ENCODE measurements at regions not wholly inside any gene's neighbourhood (a gene's known extent, or its start where the extent isn't known, plus 50 kb on each side); places are given as distances from the start of the nearest gene placed in this dataset.

- 85 to 86% methylated on average over 6 of the region's 6 CpGs for WGBS, 2 donors
- Histone ChIP-seq H3K27me3 (ENCODE audit: control insufficient read depth in 1 of 2, insufficient read depth in 2 of 2, low read length in 2 of 2) (no peaks in the 10 kb centered on the region), H3K9me3 (ENCODE audit: control insufficient read depth in 2 of 2, insufficient read depth in 1 of 2, low read depth in 1 of 2, low read length in 1 of 2) (no peaks in the 10 kb centered on the region), H3K36me3 (ENCODE audit: control insufficient read depth in 2 of 2, insufficient read depth in 2 of 2, low read length in 1 of 2) (no peaks in the 10 kb centered on the region), H3K4me3 (ENCODE audit: low read depth in 1 of 2, low read length in 2 of 2) (no peak overlapping the region), H3K4me1 (ENCODE audit: control insufficient read depth in 2 of 2, insufficient read depth in 2 of 2, low read length in 1 of 2) (no peaks in the 10 kb centered on the region), H3K27ac (ENCODE audit: low read depth in 2 of 2, low read length in 1 of 2) (no peak overlapping the region)
Measured at GRCh38 chr12:89991807-89992590, 283.4 kb upstream of the ATP2B1 start.

GRCh38 chr12:89988188-89988915 lies 279.7 kb upstream of the ATP2B1 start:
- H3K27ac ChIP-seq (ENCODE audit: low read depth in 2 of 2, low read length in 1 of 2) = no peak overlapping the region
- WGBS, 2 donors = 52 to 58% methylated on average over 5 of the region's 5 CpGs
- no peaks in the 10 kb centered on the region for H3K27me3 ChIP-seq (ENCODE audit: control insufficient read depth in 1 of 2, insufficient read depth in 2 of 2, low read length in 2 of 2)
- no peaks in the 10 kb centered on the region for H3K36me3 ChIP-seq (ENCODE audit: control insufficient read depth in 2 of 2, insufficient read depth in 2 of 2, low read length in 1 of 2)
- peaks cover 0 to 2% of the 10 kb centered on the region in 2 donors for H3K4me1 ChIP-seq (ENCODE audit: control insufficient read depth in 2 of 2, insufficient read depth in 2 of 2, low read length in 1 of 2)
- H3K9me3 ChIP-seq (ENCODE audit: control insufficient read depth in 2 of 2, insufficient read depth in 1 of 2, low read depth in 1 of 2, low read length in 1 of 2) = no peaks in the 10 kb centered on the region
- no peak overlapping the region for H3K4me3 ChIP-seq (ENCODE audit: low read depth in 1 of 2, low read length in 2 of 2)

GRCh38 chr12:89985935-89986334 lies 277.3 kb upstream of the ATP2B1 start:
- WGBS, 2 donors = 93 to 98% methylated on average over 1 of the region's 1 CpG
- Histone ChIP-seq H3K27ac (ENCODE audit: low read depth in 2 of 2, low read length in 1 of 2) (no peak overlapping the region), H3K9me3 (ENCODE audit: control insufficient read depth in 2 of 2, insufficient read depth in 1 of 2, low read depth in 1 of 2, low read length in 1 of 2) (no peaks in the 10 kb centered on the region), H3K4me3 (ENCODE audit: low read depth in 1 of 2, low read length in 2 of 2) (no peak overlapping the region), H3K27me3 (ENCODE audit: control insufficient read depth in 1 of 2, insufficient read depth in 2 of 2, low read length in 2 of 2) (no peaks in the 10 kb centered on the region), H3K36me3 (ENCODE audit: control insufficient read depth in 2 of 2, insufficient read depth in 2 of 2, low read length in 1 of 2) (no peaks in the 10 kb centered on the region), H3K4me1 (ENCODE audit: control insufficient read depth in 2 of 2, insufficient read depth in 2 of 2, low read length in 1 of 2) (peaks cover 0 to 2% of the 10 kb centered on the region in 2 donors)

GRCh38 chr12:89984846-89985245 lies 276.2 kb upstream of the ATP2B1 start:
- 93 to 96% methylated on average over 8 of the region's 8 CpGs for WGBS, 2 donors
- no peak overlapping the region for H3K27ac ChIP-seq (ENCODE audit: low read depth in 2 of 2, low read length in 1 of 2)
- no peaks in the 10 kb centered on the region for H3K9me3 ChIP-seq (ENCODE audit: control insufficient read depth in 2 of 2, insufficient read depth in 1 of 2, low read depth in 1 of 2, low read length in 1 of 2)
- H3K4me3 ChIP-seq (ENCODE audit: low read depth in 1 of 2, low read length in 2 of 2) = no peak overlapping the region
- no peaks in the 10 kb centered on the region for H3K27me3 ChIP-seq (ENCODE audit: control insufficient read depth in 1 of 2, insufficient read depth in 2 of 2, low read length in 2 of 2)
- no peaks in the 10 kb centered on the region for H3K36me3 ChIP-seq (ENCODE audit: control insufficient read depth in 2 of 2, insufficient read depth in 2 of 2, low read length in 1 of 2)
- H3K4me1 ChIP-seq (ENCODE audit: control insufficient read depth in 2 of 2, insufficient read depth in 2 of 2, low read length in 1 of 2) = peaks cover 0 to 2% of the 10 kb centered on the region in 2 donors

GRCh38 chr12:89983622-89984021 lies 275.0 kb upstream of the ATP2B1 start:
- 97 to 100% methylated on average over 1 of the region's 1 CpG for WGBS, 2 donors
- H3K4me1 ChIP-seq (ENCODE audit: control insufficient read depth in 2 of 2, insufficient read depth in 2 of 2, low read length in 1 of 2) = peaks cover 0 to 2% of the 10 kb centered on the region in 2 donors

GRCh38 chr12:89980236-89980635 lies 271.6 kb upstream of the ATP2B1 start:
- H3K36me3 ChIP-seq (ENCODE audit: control insufficient read depth in 2 of 2, insufficient read depth in 2 of 2, low read length in 1 of 2) = no peaks in the 10 kb centered on the region
- no peak overlapping the region for H3K4me3 ChIP-seq (ENCODE audit: low read depth in 1 of 2, low read length in 2 of 2)
- H3K27me3 ChIP-seq (ENCODE audit: control insufficient read depth in 1 of 2, insufficient read depth in 2 of 2, low read length in 2 of 2) = no peaks in the 10 kb centered on the region
- no peaks in the 10 kb centered on the region for H3K9me3 ChIP-seq (ENCODE audit: control insufficient read depth in 2 of 2, insufficient read depth in 1 of 2, low read depth in 1 of 2, low read length in 1 of 2)
- 84 to 89% methylated on average over 3 of the region's 3 CpGs for WGBS, 2 donors
- peaks cover 0 to 2% of the 10 kb centered on the region in 2 donors for H3K4me1 ChIP-seq (ENCODE audit: control insufficient read depth in 2 of 2, insufficient read depth in 2 of 2, low read length in 1 of 2)
- no peak overlapping the region for H3K27ac ChIP-seq (ENCODE audit: low read depth in 2 of 2, low read length in 1 of 2)

More at GRCh38 chr12:89983622-89984021, 275.0 kb upstream of the ATP2B1 start:
- Histone ChIP-seq H3K9me3 (ENCODE audit: control insufficient read depth in 2 of 2, insufficient read depth in 1 of 2, low read depth in 1 of 2, low read length in 1 of 2) (no peaks in the 10 kb centered on the region), H3K4me3 (ENCODE audit: low read depth in 1 of 2, low read length in 2 of 2) (no peak overlapping the region), H3K27ac (ENCODE audit: low read depth in 2 of 2, low read length in 1 of 2) (no peak overlapping the region), H3K27me3 (ENCODE audit: control insufficient read depth in 1 of 2, insufficient read depth in 2 of 2, low read length in 2 of 2) (no peaks in the 10 kb centered on the region), H3K36me3 (ENCODE audit: control insufficient read depth in 2 of 2, insufficient read depth in 2 of 2, low read length in 1 of 2) (no peaks in the 10 kb centered on the region)

- Histone ChIP-seq H3K36me3 (ENCODE audit: control insufficient read depth in 2 of 2, insufficient read depth in 2 of 2, low read length in 1 of 2) (no peaks in the 10 kb centered on the region), H3K27me3 (ENCODE audit: control insufficient read depth in 1 of 2, insufficient read depth in 2 of 2, low read length in 2 of 2) (no peaks in the 10 kb centered on the region), H3K27ac (ENCODE audit: low read depth in 2 of 2, low read length in 1 of 2) (no peak overlapping the region), H3K4me1 (ENCODE audit: control insufficient read depth in 2 of 2, insufficient read depth in 2 of 2, low read length in 1 of 2) (no peaks in the 10 kb centered on the region), H3K4me3 (ENCODE audit: low read depth in 1 of 2, low read length in 2 of 2) (no peak overlapping the region), H3K9me3 (ENCODE audit: control insufficient read depth in 2 of 2, insufficient read depth in 1 of 2, low read depth in 1 of 2, low read length in 1 of 2) (no peaks in the 10 kb centered on the region)
- WGBS, 2 donors = 52 to 68% methylated on average over 10 of the region's 10 CpGs
Measured at GRCh38 chr12:89977405-89978085, 268.9 kb upstream of the ATP2B1 start.

GRCh38 chr12:89976866-89977265 lies 268.2 kb upstream of the ATP2B1 start:
- Histone ChIP-seq H3K27me3 (ENCODE audit: control insufficient read depth in 1 of 2, insufficient read depth in 2 of 2, low read length in 2 of 2) (no peaks in the 10 kb centered on the region), H3K4me1 (ENCODE audit: control insufficient read depth in 2 of 2, insufficient read depth in 2 of 2, low read length in 1 of 2) (no peaks in the 10 kb centered on the region), H3K27ac (ENCODE audit: low read depth in 2 of 2, low read length in 1 of 2) (no peak overlapping the region), H3K36me3 (ENCODE audit: control insufficient read depth in 2 of 2, insufficient read depth in 2 of 2, low read length in 1 of 2) (no peaks in the 10 kb centered on the region), H3K4me3 (ENCODE audit: low read depth in 1 of 2, low read length in 2 of 2) (no peak overlapping the region), H3K9me3 (ENCODE audit: control insufficient read depth in 2 of 2, insufficient read depth in 1 of 2, low read depth in 1 of 2, low read length in 1 of 2) (no peaks in the 10 kb centered on the region)
- 91 to 92% methylated on average over 4 of the region's 4 CpGs for WGBS, 2 donors

- Histone ChIP-seq H3K27me3 (ENCODE audit: control insufficient read depth in 1 of 2, insufficient read depth in 2 of 2, low read length in 2 of 2) (no peaks in the 10 kb centered on the region), H3K4me1 (ENCODE audit: control insufficient read depth in 2 of 2, insufficient read depth in 2 of 2, low read length in 1 of 2) (no peaks in the 10 kb centered on the region), H3K36me3 (ENCODE audit: control insufficient read depth in 2 of 2, insufficient read depth in 2 of 2, low read length in 1 of 2) (no peaks in the 10 kb centered on the region), H3K4me3 (ENCODE audit: low read depth in 1 of 2, low read length in 2 of 2) (no peak overlapping the region), H3K27ac (ENCODE audit: low read depth in 2 of 2, low read length in 1 of 2) (no peak overlapping the region), H3K9me3 (ENCODE audit: control insufficient read depth in 2 of 2, insufficient read depth in 1 of 2, low read depth in 1 of 2, low read length in 1 of 2) (no peaks in the 10 kb centered on the region)
- 87 to 88% methylated on average over 4 of the region's 4 CpGs for WGBS, 2 donors
Measured at GRCh38 chr12:89975574-89975973, 266.9 kb upstream of the ATP2B1 start.
